GM19467 (cell line): ENCODE measurements at regions not wholly inside any gene's neighbourhood (a gene's known extent, or its start where the extent isn't known, plus 50 kb on each side); places are given as distances from the start of the nearest gene placed in this dataset.
"Not testable (repeated sequence)": the region's sequence is repeated elsewhere in the genome, so short reads cannot be mapped to it uniquely, and the experiment has no call there.

ENCODE experiments used
- ATAC-seq: cut with Tn5 transposase; IDR thresholded peaks from one replicate; pipeline ENCODE4 v1.9.1; 2021; ENCODE audit warnings: mild to moderate bottlenecking, moderate library complexity; ENCODE audit not compliant: unreplicated experiment

DNA sequence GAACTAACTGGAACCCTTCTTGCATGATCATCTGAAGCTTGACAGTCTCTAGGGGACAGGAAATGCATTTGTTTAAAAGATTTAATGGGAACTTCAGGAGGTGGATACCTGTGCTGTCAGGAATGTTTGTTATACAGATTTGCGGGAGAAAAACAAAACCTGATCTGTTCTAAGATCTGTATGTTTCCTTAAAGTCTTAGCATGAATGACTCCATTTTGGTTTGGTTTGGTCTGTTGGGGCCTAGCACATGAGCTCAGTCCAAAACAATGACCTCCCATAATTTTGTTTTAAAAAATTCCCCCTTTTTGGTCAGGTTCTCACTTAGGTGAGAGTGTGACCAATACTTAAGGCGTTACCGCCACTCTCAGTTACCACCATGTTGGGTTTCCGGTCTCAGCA, 138.7 kb downstream of the AKR1D1 start:
- ATAC-seq: no peak

DNA sequence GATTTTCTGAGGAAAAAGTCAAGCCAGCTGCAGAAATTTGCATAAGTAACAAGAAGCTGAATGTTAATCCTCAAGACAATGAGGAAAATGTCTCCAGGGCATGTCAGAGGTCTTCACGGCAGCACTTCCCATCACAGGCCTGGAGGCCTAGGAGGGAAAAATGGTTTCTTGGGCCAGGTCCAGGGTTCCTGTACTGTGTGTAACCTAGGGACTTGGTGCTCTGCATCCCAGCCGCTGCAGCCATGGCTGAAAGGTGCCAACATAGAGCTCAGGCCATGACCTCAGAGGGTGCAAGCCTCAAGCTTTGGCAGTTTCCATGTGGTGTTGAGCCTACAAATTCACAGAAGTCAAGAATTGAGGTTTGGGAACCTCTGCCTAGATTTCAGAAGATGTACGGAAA, 144.1 kb downstream of the AKR1D1 start:
- not testable (repeated sequence) for ATAC-seq

DNA sequence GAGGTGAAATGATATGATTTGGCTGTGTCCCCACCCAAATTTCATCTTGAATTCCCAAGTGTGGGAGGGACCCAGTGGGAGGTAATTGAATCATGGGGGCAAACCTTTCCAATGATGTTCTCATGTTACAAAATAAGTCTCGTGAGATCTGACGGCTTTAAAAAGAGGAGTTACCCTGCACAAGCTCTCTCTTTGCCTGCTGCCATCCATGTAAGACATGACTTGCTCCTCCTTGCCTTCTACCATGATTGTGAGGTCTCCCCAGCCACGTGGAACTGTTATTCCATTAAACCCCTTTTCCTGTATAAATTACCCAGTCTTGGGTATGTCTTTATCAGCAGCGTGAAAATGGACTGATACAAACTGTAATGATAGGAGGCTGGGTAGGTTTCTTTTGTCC, 145.1 kb downstream of the AKR1D1 start:
- ATAC-seq: not testable (repeated sequence)

DNA sequence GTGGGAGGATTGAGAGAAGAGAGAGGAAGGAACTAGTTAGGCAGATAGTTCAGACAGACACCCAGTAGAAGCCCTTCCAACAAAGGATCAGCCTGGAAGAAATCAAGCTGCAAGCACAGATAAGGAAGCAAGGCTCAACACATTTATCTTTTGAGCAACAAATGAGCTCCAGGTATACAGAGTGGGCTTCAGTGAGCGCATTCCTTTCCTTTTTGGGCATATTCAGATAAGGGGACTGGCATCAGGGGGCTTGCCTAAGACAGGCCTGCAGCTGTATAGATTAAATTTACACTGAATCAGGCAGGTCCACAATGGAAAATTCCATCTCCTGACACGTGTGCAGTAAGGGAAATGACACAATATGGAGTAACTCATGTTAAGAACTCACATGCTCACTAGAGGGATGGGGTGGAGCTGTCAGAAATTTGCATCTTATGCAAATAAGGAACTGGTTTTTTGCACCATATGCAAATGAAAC, 147.2 kb downstream of the AKR1D1 start:
- no peak for ATAC-seq

DNA sequence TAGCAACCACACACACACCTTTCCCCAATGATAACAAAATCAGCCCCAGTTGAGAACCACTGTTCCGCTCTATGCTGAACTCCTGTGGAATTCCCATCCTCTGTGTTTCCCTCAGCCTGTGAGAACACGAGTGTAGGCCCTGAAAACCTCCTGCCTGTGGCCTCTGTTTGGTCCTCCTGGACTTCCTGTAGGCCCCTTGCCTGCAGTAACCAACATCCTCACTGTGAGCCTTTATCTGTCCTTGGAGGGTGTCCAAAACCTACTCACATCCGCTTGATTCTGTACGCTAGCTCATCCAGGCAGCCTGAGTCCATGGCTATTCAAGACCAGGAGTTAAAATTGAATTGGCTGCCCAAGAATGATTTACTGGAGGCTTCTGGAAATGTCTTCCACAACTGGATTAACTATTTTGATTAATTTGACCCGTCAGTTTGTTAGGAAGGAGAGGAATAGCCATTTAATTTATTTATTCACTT, 149.8 kb downstream of the AKR1D1 start:
- ATAC-seq: no peak

DNA sequence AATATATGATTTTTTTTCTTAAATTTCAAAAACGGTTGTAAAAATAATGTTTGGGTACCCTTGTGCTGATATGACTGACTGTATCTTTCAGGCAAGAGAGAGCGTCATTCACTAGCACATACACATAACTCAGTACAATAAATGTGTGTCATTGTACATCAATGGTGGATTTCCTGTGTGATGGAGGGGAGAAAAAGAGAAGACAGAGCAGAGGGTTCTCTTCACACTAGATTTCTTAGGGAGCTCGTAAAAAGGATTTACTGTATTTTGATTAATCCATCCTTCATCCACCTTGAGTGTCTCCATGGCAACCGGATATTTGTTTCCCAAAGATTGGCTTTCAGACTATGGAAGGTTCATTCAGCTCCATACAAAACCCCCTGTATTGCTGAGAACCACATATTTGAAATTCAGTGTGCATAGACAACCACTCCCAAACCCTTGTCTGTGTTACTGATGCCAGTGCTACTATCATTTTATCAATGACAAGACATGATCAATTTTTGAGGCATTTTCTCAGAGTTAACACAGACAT, 150.6 kb downstream of the AKR1D1 start:
- no peak for ATAC-seq

DNA sequence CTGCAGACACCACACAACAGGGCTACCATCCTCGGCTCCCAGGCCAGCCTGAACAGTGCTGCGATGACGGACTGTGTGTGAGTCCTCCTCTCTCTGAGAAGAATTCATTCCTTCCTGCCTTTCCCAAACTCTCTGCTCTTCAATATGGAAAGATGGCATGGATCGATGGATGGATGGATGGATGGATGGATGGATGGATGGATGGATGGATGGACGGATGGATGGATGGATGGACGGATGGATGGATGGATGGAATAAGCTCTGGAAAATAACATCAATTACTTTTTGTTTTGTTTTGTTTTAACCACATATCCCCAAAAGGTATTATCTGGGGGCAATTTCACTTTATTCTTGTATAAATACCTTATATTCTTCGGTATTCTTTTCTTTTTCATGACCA, 151.9 kb downstream of the AKR1D1 start:
- ATAC-seq: no peak

DNA sequence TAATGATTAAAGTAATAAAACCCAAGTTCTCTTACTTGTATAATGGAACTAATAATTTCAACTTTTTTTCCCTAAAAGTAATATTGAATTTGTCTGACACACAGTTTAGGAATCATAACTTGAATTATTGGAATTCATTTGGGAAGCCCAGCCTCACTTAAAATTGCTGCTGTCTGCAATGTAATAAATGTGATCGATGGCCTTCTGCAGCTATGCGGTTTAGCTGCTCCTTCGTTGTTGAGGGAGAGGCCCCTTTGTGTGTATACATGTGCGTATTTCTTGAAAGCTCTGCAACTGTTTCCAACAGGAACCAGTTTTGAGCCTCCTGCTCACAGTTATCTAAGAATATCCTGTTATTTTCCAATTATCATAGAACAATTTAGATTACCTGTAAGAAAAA, 152.5 kb downstream of the AKR1D1 start:
- ATAC-seq: no peak

DNA sequence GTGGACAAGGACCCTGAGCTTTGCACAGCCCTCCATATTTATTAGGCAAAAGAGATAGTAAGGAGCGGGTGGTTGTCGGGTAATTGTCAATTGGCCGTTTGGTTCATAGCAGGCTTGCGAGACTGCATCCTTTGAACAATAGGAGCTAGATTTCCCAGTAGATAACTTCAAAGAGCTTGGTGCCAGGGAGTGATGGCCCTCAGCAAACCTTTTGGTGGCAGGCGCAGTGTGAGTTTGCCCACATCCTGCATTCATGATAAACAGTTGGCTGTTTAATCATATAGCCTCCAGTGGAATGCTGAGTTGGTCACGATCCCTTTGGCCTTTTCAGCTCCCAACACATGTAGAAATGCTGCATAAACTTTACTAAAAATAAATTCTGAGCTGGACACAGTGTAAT, 156.9 kb downstream of the AKR1D1 start:
- no peak for ATAC-seq

DNA sequence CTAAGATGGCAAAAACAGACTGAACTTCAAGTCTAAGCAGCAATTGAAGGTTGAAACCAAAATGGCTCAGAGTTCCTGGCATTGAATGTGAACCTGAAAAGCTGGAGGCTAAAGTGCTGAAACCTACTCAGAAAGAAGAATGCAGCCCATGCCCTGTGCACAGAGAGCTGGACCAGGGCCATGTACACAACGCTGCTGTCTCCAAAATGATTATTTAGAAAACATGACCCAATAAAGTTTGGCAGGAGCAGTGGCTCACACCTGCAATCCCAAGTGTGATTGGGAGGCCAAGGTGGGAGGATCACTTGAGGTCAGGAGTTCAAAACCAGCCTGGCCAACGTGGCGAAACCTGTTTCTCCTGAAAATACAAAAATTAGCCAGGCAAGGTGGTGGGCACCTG, 158.9 kb downstream of the AKR1D1 start:
- ATAC-seq: no peak

DNA sequence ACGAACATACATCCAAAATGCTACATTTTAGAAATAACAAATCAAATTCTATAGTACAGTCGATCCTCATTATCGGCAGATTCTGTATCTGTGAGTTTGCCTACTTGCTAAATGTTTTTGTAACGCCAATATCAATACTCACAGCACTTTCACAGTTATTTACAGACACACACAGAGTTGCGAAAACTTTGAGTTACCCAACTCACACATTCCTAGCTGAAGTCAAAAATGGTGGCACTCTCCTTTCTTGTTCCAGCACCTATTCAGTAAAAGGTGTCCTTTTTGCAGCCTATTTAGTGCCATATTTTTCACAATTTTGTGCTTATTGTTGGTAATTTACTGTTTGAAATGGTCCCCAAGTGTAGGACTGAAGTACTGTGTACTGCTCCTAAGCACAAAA, 161.7 kb downstream of the AKR1D1 start:
- ATAC-seq: no peak

DNA sequence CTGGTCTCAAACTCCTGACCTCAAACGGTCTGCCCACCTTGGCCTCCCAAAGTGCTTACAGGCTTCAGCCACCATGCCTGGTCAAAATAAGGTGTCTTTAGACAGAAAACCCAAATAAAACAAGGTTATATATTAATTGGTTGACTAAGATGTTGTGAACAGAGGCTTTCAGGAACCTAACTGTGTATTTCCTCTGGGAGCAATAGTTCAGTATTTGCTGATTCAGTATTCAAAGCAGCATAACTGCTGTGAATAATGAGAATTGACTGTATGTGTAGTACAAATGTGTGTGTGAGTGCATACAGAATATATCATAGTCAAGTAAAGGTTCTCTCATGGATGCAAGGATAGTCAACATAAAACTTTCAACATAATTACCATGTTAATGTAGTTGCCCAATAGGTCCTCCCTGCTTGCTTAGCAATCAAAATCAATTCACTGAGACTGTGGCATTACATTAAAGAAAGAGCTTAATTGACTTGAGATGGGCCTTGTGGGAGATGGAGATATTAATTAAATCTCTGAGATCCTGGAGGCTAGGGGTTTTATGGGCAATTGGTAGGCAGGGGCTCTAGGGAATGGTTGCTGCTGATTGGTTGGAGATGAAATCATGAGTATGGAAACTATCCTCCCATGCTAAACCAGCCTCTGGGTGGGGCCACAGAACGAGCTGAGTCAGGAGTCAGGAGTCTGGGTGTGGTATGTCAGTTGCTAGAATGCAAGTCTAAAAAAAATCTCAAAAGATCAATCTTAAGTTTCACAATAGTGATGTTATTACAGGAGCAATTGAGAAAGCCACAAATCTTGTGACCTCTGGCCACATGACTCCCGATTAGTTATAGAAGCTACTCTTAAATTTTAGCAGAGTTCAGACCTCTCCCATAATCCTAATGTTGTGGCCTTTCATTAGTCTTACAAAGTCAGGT, 162.7 kb downstream of the AKR1D1 start:
- ATAC-seq: no peak

DNA sequence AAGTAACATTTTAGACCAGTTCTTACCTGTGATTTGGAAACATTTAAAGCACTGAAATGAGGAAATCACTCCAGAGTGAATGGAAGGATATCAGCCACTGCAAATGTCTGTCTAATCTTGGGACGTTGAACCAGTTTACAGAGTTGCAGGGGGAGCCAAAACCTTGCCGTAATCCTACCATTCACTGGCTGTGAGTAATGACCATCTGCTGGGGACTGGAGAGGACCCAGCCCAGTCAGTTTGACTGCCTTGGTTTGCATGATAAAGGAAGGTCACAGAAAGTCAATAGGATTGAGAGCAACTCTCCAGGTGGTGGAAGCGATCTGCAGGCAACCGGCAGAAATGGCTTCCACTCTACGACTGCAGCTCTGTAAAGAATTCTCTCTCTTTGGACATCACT, 167.2 kb downstream of the AKR1D1 start:
- no peak for ATAC-seq

DNA sequence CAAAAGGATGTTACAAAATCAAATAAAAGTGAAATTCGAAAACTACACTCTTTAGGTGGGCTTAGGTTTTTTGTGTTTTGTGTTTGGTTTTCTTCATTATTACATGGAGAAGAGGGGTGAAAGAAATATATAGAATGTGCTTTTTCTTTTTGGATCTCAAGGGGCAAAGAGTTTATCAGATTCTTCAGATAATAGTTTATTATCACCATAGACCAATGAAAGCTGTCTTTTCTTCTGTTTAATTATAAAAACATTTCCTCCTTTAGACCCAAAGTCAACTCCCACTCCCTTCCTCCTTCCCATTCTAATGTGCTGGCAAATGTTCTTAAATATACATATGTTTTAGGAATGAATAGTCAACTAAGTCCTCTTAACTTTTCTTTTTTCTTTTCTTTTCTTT, 167.6 kb downstream of the AKR1D1 start:
- no peak for ATAC-seq

DNA sequence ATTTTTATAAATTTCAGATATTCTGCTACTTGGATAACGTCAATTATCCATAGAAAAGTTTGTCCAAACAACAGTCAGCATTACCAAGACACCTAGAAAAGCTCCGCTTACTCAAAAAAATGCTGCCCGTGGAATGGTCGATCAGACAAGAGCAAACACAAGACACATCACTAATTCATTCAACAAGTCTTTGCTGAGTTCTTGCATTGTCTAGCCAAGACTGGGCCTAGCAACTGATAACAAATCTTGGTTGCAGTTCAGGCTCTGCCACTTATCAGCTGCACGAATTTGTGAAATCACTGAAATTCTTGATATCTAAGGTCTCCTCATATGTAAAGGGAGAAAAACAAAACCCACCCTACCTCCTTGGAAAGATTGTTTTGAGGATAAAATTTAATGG, 168.3 kb downstream of the AKR1D1 start:
- no peak for ATAC-seq

DNA sequence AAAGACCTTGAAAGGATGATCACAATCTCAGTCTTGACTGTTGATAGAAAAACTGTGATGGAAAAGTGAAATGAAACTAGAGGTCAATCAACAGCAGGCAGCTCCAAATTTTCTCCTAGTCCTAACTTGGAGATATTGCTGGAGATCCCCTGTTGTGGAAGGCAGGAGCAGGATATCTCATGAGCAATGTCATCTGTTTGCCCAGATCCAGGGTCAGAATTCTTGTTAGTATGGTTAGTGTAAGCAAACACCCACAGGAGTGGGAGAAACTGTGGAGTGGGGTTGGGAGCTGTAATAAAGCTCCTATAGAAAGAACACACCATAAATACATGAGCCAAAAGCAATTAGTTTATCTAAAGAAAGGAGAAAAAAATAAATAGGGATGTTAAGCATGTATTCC, 169.0 kb downstream of the AKR1D1 start:
- no peak for ATAC-seq

DNA sequence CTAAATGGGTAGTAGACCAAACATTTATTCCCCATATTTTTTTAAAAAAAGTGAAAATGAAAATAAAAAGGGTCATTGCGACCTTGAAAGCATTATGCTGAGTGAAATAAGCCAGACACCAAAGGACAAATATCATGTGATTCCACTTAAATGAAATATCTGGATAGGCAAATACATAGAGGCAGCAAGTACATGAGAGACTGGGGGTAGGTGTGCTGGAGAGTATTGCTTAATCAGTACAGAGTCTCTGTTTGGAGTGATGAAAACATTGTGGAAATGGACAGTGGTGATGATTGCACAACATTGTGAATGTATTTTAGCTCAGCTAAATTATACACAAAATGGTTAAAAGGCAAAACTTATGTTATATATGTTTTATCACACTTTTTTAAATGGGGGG, 169.4 kb downstream of the AKR1D1 start:
- no peak for ATAC-seq

DNA sequence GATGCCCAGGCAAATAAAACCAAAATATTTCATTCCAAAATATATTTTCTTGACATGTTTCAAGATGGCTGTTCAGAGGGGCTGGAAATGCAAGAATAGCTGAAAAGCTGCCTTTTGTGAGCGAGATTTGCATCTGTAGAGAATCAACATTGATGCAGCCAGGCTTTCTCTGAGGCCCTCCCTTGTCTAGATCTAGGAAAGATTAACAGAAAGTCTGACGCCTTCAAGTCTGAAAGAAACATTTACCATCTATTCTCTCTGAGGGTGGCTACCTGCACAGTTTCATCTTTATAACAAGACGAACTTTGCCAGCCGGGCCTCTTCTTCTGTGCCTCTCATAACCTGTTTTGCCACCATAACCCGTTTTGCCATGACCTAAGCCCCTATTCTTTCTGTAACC, 170.2 kb downstream of the AKR1D1 start:
- ATAC-seq: no peak

DNA sequence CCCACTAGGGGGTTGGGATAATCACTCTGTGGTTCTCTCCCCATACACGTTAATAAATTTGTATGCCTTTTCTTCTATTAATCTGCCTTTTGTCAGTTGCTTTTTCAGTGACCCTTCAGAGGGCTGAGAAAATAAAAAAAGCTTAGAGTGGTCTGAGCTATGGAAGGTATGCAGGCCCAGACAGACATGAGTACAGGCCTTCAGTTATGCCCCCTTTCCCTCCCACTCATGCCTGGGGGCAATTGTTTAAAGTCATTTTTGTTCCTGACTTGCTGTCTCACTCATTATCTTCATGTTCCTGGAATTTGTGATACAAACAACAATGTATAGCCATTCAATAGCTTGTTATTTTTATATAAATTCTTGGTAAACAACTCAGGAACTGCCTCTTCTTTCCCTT, 170.8 kb downstream of the AKR1D1 start:
- ATAC-seq: no peak

DNA sequence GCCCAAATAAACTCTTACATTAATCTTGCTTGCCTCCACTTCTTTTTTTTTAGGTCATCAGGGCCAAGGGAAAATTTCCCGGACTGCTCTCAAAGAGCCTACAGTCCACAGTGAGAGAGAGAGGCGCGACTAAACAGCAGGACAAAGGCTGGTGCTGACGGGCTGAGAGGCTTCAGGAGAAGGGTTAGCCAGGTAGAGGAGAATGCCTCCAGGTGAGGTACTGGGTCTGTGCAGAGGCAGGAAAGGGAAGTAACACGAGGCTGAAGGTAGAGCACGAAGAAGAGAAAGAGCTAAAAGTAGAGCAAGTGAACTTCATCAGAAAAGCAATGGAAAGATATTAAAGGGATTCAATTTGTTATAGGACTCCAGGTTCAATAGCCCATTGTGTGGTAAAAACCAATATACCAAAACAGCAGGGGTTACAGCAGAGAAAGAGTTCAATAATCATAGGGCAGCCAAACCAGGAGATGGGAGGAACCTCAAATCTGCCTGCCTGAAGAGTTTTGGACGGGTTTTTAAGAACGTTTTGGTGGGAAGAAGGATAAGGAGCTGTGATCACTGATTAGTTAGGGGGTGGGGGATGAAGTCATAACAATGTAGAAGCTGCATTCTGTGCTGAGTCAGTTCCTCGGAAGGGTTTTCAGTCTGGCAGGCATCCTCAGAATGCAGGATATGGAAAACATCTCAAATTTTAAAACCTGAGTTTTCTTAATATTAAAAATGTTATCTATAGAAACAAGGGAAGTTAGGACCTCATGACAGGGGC, 171.5 kb downstream of the AKR1D1 start:
- ATAC-seq: no peak

DNA sequence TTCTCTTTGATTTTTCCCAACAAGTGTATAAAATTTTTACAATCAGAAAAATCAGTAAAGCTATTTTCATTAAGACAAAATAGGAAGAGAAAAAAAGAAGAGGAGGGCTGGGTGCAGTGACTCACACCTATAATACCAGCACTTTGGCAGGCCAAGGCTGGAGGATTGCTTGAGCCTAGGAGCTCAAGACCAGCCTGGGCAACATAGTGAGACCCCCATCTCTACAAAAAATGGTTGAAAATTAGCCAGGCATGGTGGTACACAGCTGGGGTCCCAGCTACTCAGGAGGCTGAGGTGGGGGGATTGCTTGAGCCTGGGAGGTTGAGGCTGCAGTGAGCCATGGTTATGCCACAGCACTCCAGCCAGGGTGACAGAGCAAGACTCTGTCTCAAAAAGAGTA, 172.3 kb downstream of the AKR1D1 start:
- ATAC-seq: no peak

DNA sequence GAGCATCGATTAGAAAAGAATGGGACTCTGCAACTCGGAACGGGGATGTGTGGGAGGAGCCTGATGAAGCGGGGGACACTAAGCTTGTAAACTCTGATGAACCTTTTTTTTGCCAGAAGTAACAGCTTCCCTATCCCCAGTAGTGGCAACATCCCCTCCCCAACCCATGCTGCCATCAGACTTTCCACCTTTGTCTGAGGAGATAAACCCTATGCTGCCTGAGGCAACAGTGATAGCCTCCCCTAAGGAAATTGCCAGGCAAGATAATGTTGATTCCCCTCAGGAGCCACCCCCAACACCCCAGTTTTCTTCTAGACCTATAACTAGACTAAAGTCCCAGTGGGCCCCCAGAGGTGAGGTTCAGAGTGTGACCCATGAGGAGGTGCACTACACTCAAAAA, 173.7 kb downstream of the AKR1D1 start:
- no peak for ATAC-seq
